CD4-positive, alpha-beta memory T cell (primary cell): ENCODE measurements at regions not wholly inside any gene's neighbourhood (a gene's known extent, or its start where the extent isn't known, plus 50 kb on each side); places are given as distances from the start of the nearest gene placed in this dataset.

Source experiments
- CTCF ChIA-PET: fragments of 350-600 bp; sonication (Branson Sonifier 250); formaldehyde crosslinking; loops from one replicate; lab custom pipeline; 2021; ENCODE audit warnings: inconsistent platforms; ENCODE audit not compliant: partially characterized antibody; lab: Charles Lee
- POLR2A ChIA-PET: fragments of 350-600 bp; sonication (Branson Sonifier 250); formaldehyde crosslinking; loops from one replicate; lab custom pipeline; 2021; ENCODE audit not compliant: partially characterized antibody; lab: Charles Lee
- DNase-seq, 5 donors: peaks; one replicate each; pipeline versions ENCODE4 v3.0.0 to v3.0.0-alpha.2; 2020 to 2022; ENCODE audit warnings: mixed read lengths in 1 of 5
- H3K27ac ChIP-seq: one replicate; pipeline ENCODE4 v1.7.0; 2013; ENCODE audit warnings: low read depth, low read length
- H3K27me3 ChIP-seq: 2 replicates; pipeline ENCODE4 v1.7.0; 2013; ENCODE audit warnings: mild to moderate bottlenecking, low read length, moderate library complexity; ENCODE audit not compliant: insufficient read depth
- H3K36me3 ChIP-seq: 2 replicates; pipeline ENCODE4 v1.7.0; 2013; ENCODE audit warnings: mild to moderate bottlenecking, low read length, moderate library complexity; ENCODE audit not compliant: insufficient read depth
- H3K4me1 ChIP-seq: 2 replicates; pipeline ENCODE4 v1.7.0; 2013; ENCODE audit warnings: mild to moderate bottlenecking, low read length, moderate library complexity; ENCODE audit not compliant: insufficient read depth
- H3K4me3 ChIP-seq, 2 donors: one replicate each; pipeline ENCODE4 v1.7.0; 2013; ENCODE audit warnings: low read length in 2 of 2, mild to moderate bottlenecking in 1 of 2
- H3K9me3 ChIP-seq, 2 donors: one replicate each; pipeline ENCODE4 v1.7.0; 2013; ENCODE audit warnings: low read length in 2 of 2, control low read depth in 1 of 2; ENCODE audit not compliant: control insufficient read depth in 1 of 2
- H3K27ac Mint-ChIP-seq, 7 donors: one replicate each; pipeline ENCODE4 v1.8.0; 2020 to 2021; ENCODE audit warnings: mixed read lengths in 7 of 7, mild to moderate bottlenecking in 6 of 7, inconsistent platforms in 3 of 7, moderate library complexity in 3 of 7
- H3K27me3 Mint-ChIP-seq, 2 donors: one replicate each; pipeline ENCODE4 v1.8.0; 2020 to 2021; ENCODE audit warnings: mixed read lengths in 2 of 2
- H3K36me3 Mint-ChIP-seq, 2 donors: one replicate each; pipeline ENCODE4 v1.8.0; 2020 to 2021; ENCODE audit warnings: mixed read lengths in 2 of 2, inconsistent platforms in 1 of 2, mild to moderate bottlenecking in 1 of 2
- H3K4me1 Mint-ChIP-seq, 4 donors: one replicate each; pipeline ENCODE4 v1.8.0; 2020 to 2021; ENCODE audit warnings: mixed read lengths in 4 of 4, mild to moderate bottlenecking in 1 of 4
- H3K4me3 Mint-ChIP-seq, 8 donors: one replicate each; pipeline ENCODE4 v1.8.0; 2020 to 2021; ENCODE audit warnings: mixed read lengths in 8 of 8, mild to moderate bottlenecking in 7 of 8, moderate library complexity in 6 of 8, inconsistent platforms in 3 of 8
- H3K9me3 Mint-ChIP-seq, 8 donors: one replicate each; pipeline ENCODE4 v1.8.0; 2020 to 2021; ENCODE audit warnings: mixed read lengths in 8 of 8, mild to moderate bottlenecking in 5 of 8, inconsistent platforms in 3 of 8, moderate library complexity in 1 of 8
- intact Hi-C: fragments of 100-400 bp; cut with micrococcal nuclease; formaldehyde crosslinking; loops from one replicate; pipeline ENCODE4 v1.15.1; 2023

- no peak for DNase-seq
- H3K27ac Mint-ChIP-seq: no peak overlapping the region
- no peaks in the 10 kb centered on the region for H3K36me3 Mint-ChIP-seq
- no peaks in the 10 kb centered on the region for H3K4me1 Mint-ChIP-seq
- POLR2A ChIA-PET: no interaction called here
- CTCF ChIA-PET: no interaction called here
- Histone ChIP-seq H3K4me3 (no peak overlapping the region), H3K27ac (no peak overlapping the region), H3K9me3 (no peaks in the 10 kb centered on the region), H3K4me1 (no peaks in the 10 kb centered on the region), H3K36me3 (no peaks in the 10 kb centered on the region), H3K27me3 (no peaks in the 10 kb centered on the region)
- no peaks in the 10 kb centered on the region for H3K9me3 Mint-ChIP-seq
- no peak overlapping the region for H3K4me3 Mint-ChIP-seq
- no peaks in the 10 kb centered on the region for H3K27me3 Mint-ChIP-seq
- intact Hi-C loops: no loop called here
These were observed 172.7 kb downstream of the MYCN start for GRCh38 chr2:16112972-16113560.

- POLR2A ChIA-PET: no interaction called here
- no peaks in the 10 kb centered on the region for H3K27me3 ChIP-seq
- Mint-ChIP-seq H3K27ac (no peak overlapping the region), H3K9me3 (no peaks in the 10 kb centered on the region), H3K36me3 (no peaks in the 10 kb centered on the region), H3K27me3 (no peaks in the 10 kb centered on the region), H3K4me1 (no peaks in the 10 kb centered on the region), H3K4me3 (no peak overlapping the region)
- intact Hi-C loops: no loop called here
- no peak overlapping the region for H3K27ac ChIP-seq
- H3K9me3 ChIP-seq: no peaks in the 10 kb centered on the region
- H3K4me1 ChIP-seq: no peaks in the 10 kb centered on the region
- CTCF ChIA-PET: no interaction called here
- no peak for DNase-seq
- H3K36me3 ChIP-seq: no peaks in the 10 kb centered on the region
- no peak overlapping the region for H3K4me3 ChIP-seq
These were observed 172.1 kb downstream of the MYCN start for GRCh38 chr2:16112251-16112971.

- H3K4me3 Mint-ChIP-seq: no peak overlapping the region
- H3K4me1 ChIP-seq: no peaks in the 10 kb centered on the region
- no peak for DNase-seq
- no peaks in the 10 kb centered on the region for H3K9me3 Mint-ChIP-seq
- H3K4me1 Mint-ChIP-seq: no peaks in the 10 kb centered on the region
- H3K27ac Mint-ChIP-seq: no peak overlapping the region
- no peak overlapping the region for H3K4me3 ChIP-seq
- ChIA-PET POLR2A (no interaction called here), CTCF (no interaction called here)
- H3K36me3 ChIP-seq: no peaks in the 10 kb centered on the region
- no peak overlapping the region for H3K27ac ChIP-seq
- no peaks in the 10 kb centered on the region for H3K36me3 Mint-ChIP-seq
- H3K27me3 Mint-ChIP-seq: no peaks in the 10 kb centered on the region
- H3K9me3 ChIP-seq: no peaks in the 10 kb centered on the region
- H3K27me3 ChIP-seq: no peaks in the 10 kb centered on the region
- intact Hi-C loops: no loop called here
These were observed 171.5 kb downstream of the MYCN start for GRCh38 chr2:16111838-16112210.

- H3K27ac ChIP-seq: no peak overlapping the region
- H3K9me3 ChIP-seq: no peaks in the 10 kb centered on the region
- Mint-ChIP-seq H3K4me3 (no peak overlapping the region), H3K9me3 (no peaks in the 10 kb centered on the region), H3K27ac (no peak overlapping the region), H3K4me1 (no peaks in the 10 kb centered on the region), H3K36me3 (no peaks in the 10 kb centered on the region), H3K27me3 (no peaks in the 10 kb centered on the region)
- intact Hi-C loops: no loop called here
- H3K27me3 ChIP-seq: no peaks in the 10 kb centered on the region
- no peak overlapping the region for H3K4me3 ChIP-seq
- POLR2A ChIA-PET: no interaction called here
- no peaks in the 10 kb centered on the region for H3K4me1 ChIP-seq
- DNase-seq: no peak
- CTCF ChIA-PET: no interaction called here
- no peaks in the 10 kb centered on the region for H3K36me3 ChIP-seq
These were observed 169.5 kb downstream of the MYCN start for GRCh38 chr2:16109821-16110310.

GRCh38 chr2:16109368-16109820, 169.0 kb downstream of the MYCN start:
- H3K9me3 Mint-ChIP-seq: no peaks in the 10 kb centered on the region
- Histone ChIP-seq H3K27me3 (no peaks in the 10 kb centered on the region), H3K4me3 (no peak overlapping the region), H3K36me3 (no peaks in the 10 kb centered on the region), H3K4me1 (no peaks in the 10 kb centered on the region), H3K9me3 (no peaks in the 10 kb centered on the region), H3K27ac (no peak overlapping the region)
- no peaks in the 10 kb centered on the region for H3K4me1 Mint-ChIP-seq
- CTCF ChIA-PET: no interaction called here
- no peak overlapping the region for H3K27ac Mint-ChIP-seq
- POLR2A ChIA-PET: no interaction called here
- no peak overlapping the region for H3K4me3 Mint-ChIP-seq
- H3K36me3 Mint-ChIP-seq: no peaks in the 10 kb centered on the region
- no peaks in the 10 kb centered on the region for H3K27me3 Mint-ChIP-seq
- no peak for DNase-seq
- intact Hi-C loops: no loop called here

- no peaks in the 10 kb centered on the region for H3K4me1 Mint-ChIP-seq
- POLR2A ChIA-PET: no interaction called here
- CTCF ChIA-PET: no interaction called here
- no peak overlapping the region for H3K4me3 Mint-ChIP-seq
- peaks cover 0 to 3% of the 10 kb centered on the region in 2 donors for H3K36me3 Mint-ChIP-seq
- Histone ChIP-seq H3K36me3 (no peaks in the 10 kb centered on the region), H3K9me3 (no peaks in the 10 kb centered on the region), H3K27ac (no peak overlapping the region), H3K4me1 (no peaks in the 10 kb centered on the region), H3K4me3 (no peak overlapping the region), H3K27me3 (no peaks in the 10 kb centered on the region)
- H3K27me3 Mint-ChIP-seq: no peaks in the 10 kb centered on the region
- no peak for DNase-seq
- no peak overlapping the region for H3K27ac Mint-ChIP-seq
- intact Hi-C loops: no loop called here
- H3K9me3 Mint-ChIP-seq: no peaks in the 10 kb centered on the region
These were observed 166.9 kb downstream of the MYCN start for GRCh38 chr2:16107246-16107645.

GRCh38 chr2:16106619-16107018, 166.3 kb downstream of the MYCN start:
- no peaks in the 10 kb centered on the region for H3K27me3 ChIP-seq
- no peaks in the 10 kb centered on the region for H3K4me1 ChIP-seq
- no peak overlapping the region for H3K4me3 Mint-ChIP-seq
- no peak overlapping the region for H3K27ac ChIP-seq
- H3K4me1 Mint-ChIP-seq: no peaks in the 10 kb centered on the region
- H3K36me3 ChIP-seq: no peaks in the 10 kb centered on the region
- H3K27ac Mint-ChIP-seq: no peak overlapping the region
- no peaks in the 10 kb centered on the region for H3K27me3 Mint-ChIP-seq
- H3K9me3 ChIP-seq: no peaks in the 10 kb centered on the region
- H3K4me3 ChIP-seq: no peak overlapping the region
- no peaks in the 10 kb centered on the region for H3K9me3 Mint-ChIP-seq
- H3K36me3 Mint-ChIP-seq: peaks cover 0 to 3% of the 10 kb centered on the region in 2 donors
- no peak for DNase-seq
- CTCF ChIA-PET: no interaction called here
- intact Hi-C loops: no loop called here
- POLR2A ChIA-PET: no interaction called here
